HepG2 (cell line): ENCODE measurements at regions not wholly inside any gene's neighbourhood (a gene's known extent, or its start where the extent isn't known, plus 50 kb on each side); places are given as distances from the start of the nearest gene placed in this dataset.

ENCODE experiments used
- ATAC-seq: fragments of 200-7000 bp; cut with Tn5 transposase; 3 replicates; pipeline ENCODE4 v1.9.1; 2020; ENCODE audit warnings: mild to moderate bottlenecking, moderate library complexity
- BruUV-seq: library from RNA; stranded (reverse); fragments of 400-500 nt; replicated peaks from 2 replicates; lab custom pipeline; 2021; lab: Mats Ljungman, UMichigan
- CTCF ChIA-PET: fragments of 300-600 bp; formaldehyde crosslinking; extraction: SDS; loops from one replicate; lab custom pipeline; 2021; ENCODE audit warnings: low total read pairs, inconsistent platforms, low intra/inter-chr PET ratio; lab: Yijun Ruan, JAX
- POLR2A ChIA-PET: fragments of 350-600 bp; sonication (Branson Sonifier 250); formaldehyde crosslinking; loops from one replicate; lab custom pipeline; 2020; ENCODE audit warnings: antibody characterized with exemption, inconsistent platforms; lab: Yijun Ruan, JAX
- DNase-seq: peaks from one replicate; pipeline ENCODE4 v3.0.0-alpha.2; 2015; ENCODE audit warnings: low spot score
- FAIRE-seq: peaks from 3 replicates; lab custom pipeline; 2011; peaks lifted over from hg19 to GRCh38; lab: Jason Lieb, UNC
- H2AFZ ChIP-seq: one replicate; pipeline ENCODE4 v1.6.1; 2011; ENCODE audit warnings: low read length, inconsistent platforms
- H3K27ac ChIP-seq: fragments of 300-600 bp; 3 replicates; pipeline ENCODE4 v1.8.0; 2011; ENCODE audit warnings: mixed run types, mild to moderate bottlenecking, mixed read lengths, low read length, inconsistent platforms; ENCODE audit not compliant: insufficient read depth; ENCODE audit errors: extremely low read length
- H3K27me3 ChIP-seq, 2 experiments: fragments of 200-600 bp in 1 of 2; 2 replicates in 1 of 2; 3 replicates in 1 of 2; pipeline versions ENCODE4 v1.6.0 to v1.8.0; 2011; ENCODE audit warnings: low read length in 2 of 2, mild to moderate bottlenecking in 2 of 2, moderate library complexity in 2 of 2, inconsistent platforms in 1 of 2; ENCODE audit not compliant: insufficient read depth in 2 of 2, control insufficient read depth in 1 of 2
- H3K36me3 ChIP-seq, 2 experiments: fragments of 200-600 bp in 1 of 2; replicated peaks in 1 of 2; 2 replicates in 1 of 2; 3 replicates in 1 of 2; pipeline versions ENCODE4 v1.5.1 to v1.8.0; 2011; ENCODE audit warnings: low read length in 2 of 2, inconsistent platforms in 1 of 2; ENCODE audit not compliant: insufficient read depth in 2 of 2, control insufficient read depth in 1 of 2
- H3K4me1 ChIP-seq: 2 replicates; pipeline ENCODE4 v1.5.1; 2012; ENCODE audit warnings: low read length, inconsistent platforms; ENCODE audit not compliant: insufficient read depth
- H3K4me2 ChIP-seq: 2 replicates; pipeline ENCODE4 v1.6.0; 2011; ENCODE audit warnings: low read depth, low read length, inconsistent platforms
- H3K4me3 ChIP-seq, 3 experiments: fragments of 200-600 bp in 1 of 3; sonication (generic), shearing (Covaris generic) in 1 of 3; replicated peaks in 1 of 3; 2 replicates each; pipeline ENCODE4 v1.5.1; 2011 to 2016; ENCODE audit warnings: low read length in 3 of 3, inconsistent platforms in 2 of 3, low read depth in 2 of 3, mild to moderate bottlenecking in 2 of 3, control low read depth in 1 of 3, mixed read lengths in 1 of 3; ENCODE audit not compliant: insufficient read depth in 1 of 3
- H3K79me2 ChIP-seq: one replicate; pipeline ENCODE4 v1.6.1; 2011; ENCODE audit warnings: low read length, inconsistent platforms; ENCODE audit not compliant: insufficient read depth
- H3K9ac ChIP-seq: 2 replicates; pipeline ENCODE4 v1.6.0; 2011; ENCODE audit warnings: mild to moderate bottlenecking, low read depth, low read length, inconsistent platforms; ENCODE audit not compliant: insufficient read depth
- H3K9me3 ChIP-seq: 2 replicates; pipeline ENCODE4 v1.5.1; 2012; ENCODE audit warnings: mild to moderate bottlenecking, low read length
- H4K20me1 ChIP-seq: 2 replicates; pipeline ENCODE4 v1.6.0; 2011; ENCODE audit warnings: inconsistent platforms, mild to moderate bottlenecking, low read length, moderate library complexity; ENCODE audit not compliant: insufficient read depth
- BHLHE40 ChIP-seq: IDR thresholded peaks from 2 replicates; pipeline ENCODE4 v1.6.1; 2011; ENCODE audit warnings: low read length, improper control_type of control experiment
- BRCA1 ChIP-seq: sonication (generic); formaldehyde crosslinking; IDR thresholded peaks from 2 replicates; pipeline ENCODE4 v1.4.0; 2020; ENCODE audit warnings: missing genetic modification reagents
- KAT7 ChIP-seq: IDR thresholded peaks from 2 replicates; pipeline ENCODE4 v1.6.1; 2018; ENCODE audit warnings: borderline replicate concordance, missing compliant biosample characterization
- KMT2B ChIP-seq: IDR thresholded peaks from 2 replicates; pipeline ENCODE4 v1.6.1; 2016; ENCODE audit warnings: missing genetic modification reagents, missing compliant biosample characterization
- NFE2L2 ChIP-seq: fragments of 150-350 bp; IDR thresholded peaks from 2 replicates; pipeline ENCODE4 v1.6.1; 2014; ENCODE audit warnings: low read length
- NFIB ChIP-seq: sonication (generic); formaldehyde crosslinking; IDR thresholded peaks from 2 replicates; pipeline ENCODE4 v1.9.0; 2021; ENCODE audit warnings: missing genetic modification reagents, mild to moderate bottlenecking, borderline replicate concordance
- RFXAP ChIP-seq: sonication (generic); formaldehyde crosslinking; IDR thresholded peaks from 2 replicates; pipeline ENCODE4 v1.4.0; 2020; ENCODE audit warnings: missing genetic modification reagents, borderline replicate concordance
- THAP7 ChIP-seq: sonication (generic); formaldehyde crosslinking; IDR thresholded peaks from 2 replicates; pipeline ENCODE4 v1.8.1; 2023; ENCODE audit warnings: mild to moderate bottlenecking, missing genetic modification reagents
- UBTF ChIP-seq: sonication (generic); formaldehyde crosslinking; IDR thresholded peaks from 2 replicates; pipeline ENCODE4 v1.4.0; 2020; ENCODE audit warnings: mild to moderate bottlenecking, missing genetic modification reagents
- ZNF335 ChIP-seq: sonication (generic); formaldehyde crosslinking; IDR thresholded peaks from 2 replicates; pipeline ENCODE4 v1.4.0; 2020; ENCODE audit warnings: missing genetic modification reagents
- ZNF567 ChIP-seq: sonication (generic); formaldehyde crosslinking; IDR thresholded peaks from 2 replicates; pipeline ENCODE4 v1.8.1; 2023; ENCODE audit warnings: mild to moderate bottlenecking, missing genetic modification reagents, borderline replicate concordance
- ZNF7 ChIP-seq: IDR thresholded peaks from 2 replicates; pipeline ENCODE4 v1.6.1; 2016; ENCODE audit warnings: missing biosample characterization, missing genetic modification reagents
- ZNF720 ChIP-seq: sonication (generic); formaldehyde crosslinking; IDR thresholded peaks from 2 replicates; pipeline ENCODE4 v1.4.0; 2020; ENCODE audit warnings: missing genetic modification reagents
- WGBS: methylation state at CpG from one replicate; pipeline ENCODE4 v1.1.6; 2017; ENCODE audit warnings: low lambda C conversion rate; 5-methylcytosine and 5-hydroxymethylcytosine counted together
- in situ Hi-C: cut with HindIII; loops from 2 replicates; pipeline ENCODE4 v1.10.0; 2017; ENCODE audit warnings: low pct_unique_long_range_greater_than_20kb; ENCODE audit not compliant: extremely low pct_ligation_motif_present
- intact Hi-C: fragments of 100-400 bp; cut with micrococcal nuclease; formaldehyde crosslinking; loops from one replicate; pipeline ENCODE4 v1.10.0; 2022; ENCODE audit not compliant: unreplicated experiment

- in situ Hi-C loops = no loop called here
- TF ChIP-seq UBTF (CRISPR knock-in tag) (no peak), BRCA1 (CRISPR knock-in tag) (no peak), KMT2B (CRISPR knock-in tag) (no peak), ZNF720 (CRISPR knock-in tag) (no peak), THAP7 (CRISPR knock-in tag) (no peak), NFE2L2 (no peak), RFXAP (CRISPR knock-in tag) (no peak), KAT7 (no peak), ZNF567 (CRISPR knock-in tag) (no peak), ZNF7 (CRISPR knock-in tag) (no peak), BHLHE40 (no peak), NFIB (CRISPR knock-in tag) (no peak), ZNF335 (CRISPR knock-in tag) (no peak)
- BruUV-seq = no TSS peak
Measured at GRCh38 chr14:100648474-100649172, 61.4 kb upstream of the BEGAIN start.

More at GRCh38 chr14:100648474-100649172, 61.4 kb upstream of the BEGAIN start:
- Histone ChIP-seq H4K20me1 (no peaks in the 10 kb centered on the region), H3K9ac (no peak overlapping the region), H3K27me3 (peaks cover 2 to 25% of the 10 kb centered on the region in 2 experiments; a peak in 4 of 5 replicates), H3K4me3 (no peak overlapping the region), H3K4me1 (peaks cover 8% of the 10 kb centered on the region), H2AFZ (no peak overlapping the region), H3K36me3 (no peaks in the 10 kb centered on the region), H3K9me3 (no peaks in the 10 kb centered on the region), H3K27ac (no peak overlapping the region), H3K79me2 (no peaks in the 10 kb centered on the region), H3K4me2 (no peak overlapping the region)
- WGBS = 49% methylated on average over 2 of the region's 2 CpGs
- POLR2A ChIA-PET = no interaction called here
- DNase-seq = no peak
- CTCF ChIA-PET = no interaction called here
- ATAC-seq = no peak
- FAIRE-seq = no peak
- intact Hi-C loops = no loop called here
